ENCODE measurements at regions not wholly inside any gene's neighbourhood (a gene's known extent, or its start where the extent isn't known, plus 50 kb on each side); places are given as distances from the start of the nearest gene placed in this dataset.

DNA sequence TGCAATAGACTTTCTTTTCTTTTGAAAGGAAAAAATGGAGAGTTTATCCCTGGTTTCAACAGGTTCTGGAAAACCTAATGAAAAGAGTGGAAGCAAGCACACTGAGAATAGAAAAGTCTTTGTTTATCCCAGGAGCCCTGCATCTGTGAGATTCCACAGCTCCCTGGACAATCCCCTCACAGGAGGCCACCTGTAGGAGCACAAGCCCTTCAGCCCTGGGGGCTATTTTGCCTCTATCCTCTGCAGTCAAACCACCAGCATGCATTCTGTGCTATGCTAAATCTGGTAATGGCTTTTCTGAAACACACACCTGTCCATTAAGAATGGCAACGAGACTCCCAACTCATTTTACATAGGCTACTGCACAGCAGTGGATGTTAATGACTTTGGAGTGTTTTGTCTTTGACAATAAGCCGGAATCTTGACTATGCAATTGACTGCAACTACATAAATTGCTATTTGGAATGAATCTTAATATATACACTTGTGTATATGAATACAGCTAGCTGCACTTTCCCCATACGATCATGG, 369.4 kb downstream of the NR2F2 start:
- TF ChIP-seq ZNF37A (tag by site-specific recombination; IDR thresholded peaks at IDR 0.05) (no peak), ZNF274 (IDR thresholded peaks at IDR 0.05; ENCODE audit: low read length) (no peak), ZNF274 (tag by site-specific recombination; IDR thresholded peaks at IDR 0.05; ENCODE audit: borderline replicate concordance) (no peak), ZBTB7A (tag by site-specific recombination; IDR thresholded peaks at IDR 0.05; ENCODE audit: low read depth) (no peak), ZNF791 (tag by site-specific recombination; IDR thresholded peaks at IDR 0.05) (no peak), ZNF626 (tag by site-specific recombination; IDR thresholded peaks at IDR 0.05) (no peak), ZNF324 (tag by site-specific recombination; IDR thresholded peaks at IDR 0.05) (no peak), ZNF510 (tag by site-specific recombination; IDR thresholded peaks at IDR 0.05; ENCODE audit: insufficient replicate concordance) (no peak), ZNF184 (tag by site-specific recombination; IDR thresholded peaks at IDR 0.05) (no peak)
- TF ChIP-seq, protein P1, sequence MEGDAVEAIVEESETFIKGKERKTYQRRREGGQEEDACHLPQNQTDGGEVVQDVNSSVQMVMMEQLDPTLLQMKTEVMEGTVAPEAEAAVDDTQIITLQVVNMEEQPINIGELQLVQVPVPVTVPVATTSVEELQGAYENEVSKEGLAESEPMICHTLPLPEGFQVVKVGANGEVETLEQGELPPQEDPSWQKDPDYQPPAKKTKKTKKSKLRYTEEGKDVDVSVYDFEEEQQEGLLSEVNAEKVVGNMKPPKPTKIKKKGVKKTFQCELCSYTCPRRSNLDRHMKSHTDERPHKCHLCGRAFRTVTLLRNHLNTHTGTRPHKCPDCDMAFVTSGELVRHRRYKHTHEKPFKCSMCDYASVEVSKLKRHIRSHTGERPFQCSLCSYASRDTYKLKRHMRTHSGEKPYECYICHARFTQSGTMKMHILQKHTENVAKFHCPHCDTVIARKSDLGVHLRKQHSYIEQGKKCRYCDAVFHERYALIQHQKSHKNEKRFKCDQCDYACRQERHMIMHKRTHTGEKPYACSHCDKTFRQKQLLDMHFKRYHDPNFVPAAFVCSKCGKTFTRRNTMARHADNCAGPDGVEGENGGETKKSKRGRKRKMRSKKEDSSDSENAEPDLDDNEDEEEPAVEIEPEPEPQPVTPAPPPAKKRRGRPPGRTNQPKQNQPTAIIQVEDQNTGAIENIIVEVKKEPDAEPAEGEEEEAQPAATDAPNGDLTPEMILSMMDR (tag by site-specific recombination; IDR thresholded peaks at IDR 0.05): no peak

Data from HEK293 (cell line).